ENCODE measurements at regions not wholly inside any gene's neighbourhood (a gene's known extent, or its start where the extent isn't known, plus 50 kb on each side); places are given as distances from the start of the nearest gene placed in this dataset.
A peak's percentile ranks its signal among the peaks of the same experiment; 100 is the strongest.
"Not testable (repeated sequence)": the region's sequence is repeated elsewhere in the genome, so short reads cannot be mapped to it uniquely, and the experiment has no call there.

DNA sequence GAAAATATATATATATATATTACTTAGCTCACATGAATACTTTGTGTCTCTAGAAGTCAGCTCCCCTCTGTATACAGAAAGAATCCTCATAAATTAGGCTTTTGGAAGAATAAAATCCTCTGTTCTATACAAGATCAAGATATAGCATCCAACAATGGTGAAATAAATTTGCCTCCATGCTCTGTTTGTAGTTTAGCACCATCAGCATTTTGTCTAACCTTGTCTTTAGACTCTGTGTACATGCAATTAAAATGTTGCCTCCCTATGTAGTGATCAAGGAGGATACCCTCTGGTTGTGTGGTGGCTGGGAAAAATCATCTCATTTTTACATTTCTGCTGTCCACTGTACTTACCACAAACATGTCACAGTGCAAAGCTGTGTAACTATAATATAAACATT lies 189.7 kb downstream of the C7orf25 start:
- no peak for DNase-seq (ENCODE audit: low spot score)

DNA sequence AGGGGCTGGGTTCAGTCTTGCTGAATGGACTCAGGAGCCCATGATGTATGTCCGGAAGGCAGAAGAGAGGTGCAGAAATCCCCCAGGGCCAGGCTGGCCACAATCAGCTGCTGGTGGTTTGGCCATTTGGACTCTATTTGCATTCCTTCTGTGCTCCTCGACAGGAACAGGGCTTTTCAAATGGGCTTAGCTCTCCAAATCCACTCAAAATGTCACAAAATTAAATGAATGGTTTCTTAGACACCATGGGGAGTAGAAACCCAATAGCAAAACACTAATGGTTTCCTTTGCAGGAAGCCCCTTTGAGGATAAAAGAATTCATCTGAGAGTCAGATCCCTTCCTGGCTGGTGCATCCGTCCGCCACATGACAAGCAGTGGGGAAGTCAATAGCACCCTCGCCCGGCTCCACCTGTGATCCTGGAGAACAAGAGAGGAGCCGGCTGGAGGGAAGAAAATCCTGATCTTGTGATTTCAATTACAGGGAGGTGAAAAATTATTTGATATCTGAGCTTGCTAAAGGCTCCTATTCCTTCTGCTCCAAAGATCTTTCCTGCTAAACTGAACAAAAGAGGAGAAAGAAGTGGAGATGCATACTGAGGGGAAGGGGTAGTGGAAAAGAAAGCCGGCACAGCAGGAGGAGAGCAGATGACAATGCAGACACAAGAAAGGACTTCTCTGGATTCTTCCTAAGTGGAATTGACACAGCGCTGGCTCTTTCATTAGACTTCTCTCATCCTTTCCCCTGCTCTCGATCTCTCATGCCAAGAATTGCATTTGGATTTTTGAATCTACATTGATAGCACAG lies 190.7 kb downstream of the C7orf25 start:
- no peak for DNase-seq (ENCODE audit: low spot score)

DNA sequence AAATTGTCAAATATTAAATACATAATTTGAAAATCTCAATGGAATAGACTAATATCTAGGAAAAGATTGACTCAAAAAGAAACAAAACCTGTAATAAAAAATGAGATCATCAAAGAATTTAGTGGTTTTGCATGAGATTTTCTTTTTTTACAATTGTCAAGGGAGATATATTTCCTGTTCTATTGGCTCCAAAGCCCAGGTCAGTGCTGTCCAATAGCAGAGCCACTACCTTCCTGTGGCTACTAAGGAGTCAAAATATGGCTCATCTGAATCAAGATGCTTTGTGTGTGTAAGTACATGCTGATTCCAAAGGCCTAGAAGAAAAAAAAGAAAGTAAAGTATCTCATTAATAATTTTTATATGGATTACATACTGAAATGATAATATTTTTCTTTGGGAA lies 191.9 kb downstream of the C7orf25 start:
- no peak for DNase-seq (ENCODE audit: low spot score)

DNA sequence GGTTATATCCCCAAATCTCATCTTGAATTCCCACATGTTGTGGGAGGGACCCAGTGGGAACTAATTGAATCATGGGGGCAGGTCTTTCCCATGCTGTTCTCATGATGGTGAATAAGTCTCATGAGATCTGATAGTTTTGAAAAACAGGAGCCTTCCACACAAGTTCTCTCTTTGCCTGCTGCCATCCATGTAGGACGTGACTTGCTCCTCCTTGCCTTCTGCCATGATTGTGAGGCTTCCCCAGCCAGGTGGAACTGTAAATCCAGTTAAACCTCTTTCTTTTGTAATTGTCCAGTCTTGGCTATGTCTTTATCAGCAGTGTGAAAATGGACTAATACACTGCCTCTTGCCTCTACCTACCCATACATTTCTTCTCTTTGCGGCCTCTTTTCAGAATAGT lies 193.4 kb downstream of the C7orf25 start:
- not testable (repeated sequence) for DNase-seq (ENCODE audit: low spot score)

DNA sequence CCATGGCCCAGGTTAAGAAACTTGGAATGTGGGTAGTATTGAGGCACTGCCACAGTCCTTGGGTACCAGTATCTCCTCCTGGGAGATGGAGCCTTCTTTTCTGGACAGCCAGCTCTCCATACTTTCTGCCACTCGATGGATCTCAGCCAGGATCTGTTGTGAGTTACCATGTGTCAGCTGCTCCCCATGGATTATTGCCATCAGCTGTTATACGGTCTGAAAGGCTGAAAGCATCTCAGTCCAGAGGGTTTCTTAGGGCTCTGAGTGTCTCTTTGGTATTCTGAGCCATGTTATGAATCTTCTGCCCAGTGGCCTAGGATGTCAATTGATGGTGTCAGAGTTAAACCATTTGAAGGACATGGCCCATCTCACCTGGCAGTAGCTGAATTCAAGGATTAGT lies 197.5 kb downstream of the C7orf25 start:
- DNase-seq (ENCODE audit: low spot score), result no peak

DNA sequence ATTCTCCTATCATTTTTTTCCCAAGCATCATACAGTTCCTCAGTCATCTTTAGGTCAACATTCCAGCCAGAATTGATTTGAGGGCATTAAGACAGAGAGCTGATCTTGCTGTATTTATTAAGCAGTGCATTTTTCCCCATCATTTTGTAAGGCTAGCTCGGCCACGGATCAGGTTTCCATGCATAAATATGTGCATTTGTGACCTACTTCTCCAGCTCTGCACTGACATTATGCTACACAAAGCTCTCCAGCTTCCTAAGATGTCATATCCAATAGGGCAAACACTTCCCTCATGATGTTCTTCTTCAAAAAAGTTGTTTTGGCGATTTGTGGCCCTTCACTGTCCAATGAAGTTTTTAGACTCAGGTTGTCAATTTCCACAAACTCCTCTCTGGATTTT lies 202.6 kb downstream of the C7orf25 start:
- DNase-seq (ENCODE audit: low spot score), result no peak

DNA sequence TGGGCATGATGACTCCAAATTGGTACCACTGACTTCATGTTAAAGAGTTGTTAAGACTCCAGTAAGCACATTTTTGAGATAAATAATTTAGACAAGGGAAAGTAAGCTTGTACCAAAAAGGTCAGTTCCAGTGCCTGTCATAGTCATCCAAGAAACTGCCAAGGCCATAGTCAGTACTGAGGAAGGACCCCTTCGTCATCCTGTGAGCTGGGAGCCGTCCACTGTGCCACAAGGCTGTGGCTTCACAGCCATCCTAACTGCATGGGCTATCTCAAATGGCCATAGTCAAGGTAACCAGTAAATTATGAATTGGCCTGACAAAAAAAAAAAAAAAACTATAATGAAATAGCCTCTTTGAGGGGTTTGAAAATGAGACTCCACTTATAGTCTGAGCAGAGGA lies 207.2 kb downstream of the C7orf25 start:
- no peak for DNase-seq (ENCODE audit: low spot score)

DNA sequence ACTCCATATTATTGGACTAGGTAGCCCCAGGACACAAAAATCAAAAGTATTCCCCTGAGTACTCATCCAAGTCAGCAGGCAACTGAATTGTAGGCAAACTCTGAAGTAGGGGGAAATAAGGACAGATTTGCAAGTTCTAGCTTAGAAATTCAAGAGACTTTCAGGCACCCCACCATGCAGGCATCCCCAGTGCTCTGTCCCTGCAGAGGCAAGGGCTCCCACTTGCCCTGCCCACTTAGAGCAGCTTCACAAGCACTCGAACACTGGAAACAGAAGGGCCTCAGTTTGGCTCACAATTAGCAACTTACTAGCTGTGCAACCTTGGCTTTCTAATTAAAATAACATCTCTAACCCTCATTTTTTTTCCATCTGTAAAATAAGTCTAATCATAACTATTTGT lies 209.2 kb downstream of the C7orf25 start:
- DNase-seq (ENCODE audit: low spot score), result no peak

DNA sequence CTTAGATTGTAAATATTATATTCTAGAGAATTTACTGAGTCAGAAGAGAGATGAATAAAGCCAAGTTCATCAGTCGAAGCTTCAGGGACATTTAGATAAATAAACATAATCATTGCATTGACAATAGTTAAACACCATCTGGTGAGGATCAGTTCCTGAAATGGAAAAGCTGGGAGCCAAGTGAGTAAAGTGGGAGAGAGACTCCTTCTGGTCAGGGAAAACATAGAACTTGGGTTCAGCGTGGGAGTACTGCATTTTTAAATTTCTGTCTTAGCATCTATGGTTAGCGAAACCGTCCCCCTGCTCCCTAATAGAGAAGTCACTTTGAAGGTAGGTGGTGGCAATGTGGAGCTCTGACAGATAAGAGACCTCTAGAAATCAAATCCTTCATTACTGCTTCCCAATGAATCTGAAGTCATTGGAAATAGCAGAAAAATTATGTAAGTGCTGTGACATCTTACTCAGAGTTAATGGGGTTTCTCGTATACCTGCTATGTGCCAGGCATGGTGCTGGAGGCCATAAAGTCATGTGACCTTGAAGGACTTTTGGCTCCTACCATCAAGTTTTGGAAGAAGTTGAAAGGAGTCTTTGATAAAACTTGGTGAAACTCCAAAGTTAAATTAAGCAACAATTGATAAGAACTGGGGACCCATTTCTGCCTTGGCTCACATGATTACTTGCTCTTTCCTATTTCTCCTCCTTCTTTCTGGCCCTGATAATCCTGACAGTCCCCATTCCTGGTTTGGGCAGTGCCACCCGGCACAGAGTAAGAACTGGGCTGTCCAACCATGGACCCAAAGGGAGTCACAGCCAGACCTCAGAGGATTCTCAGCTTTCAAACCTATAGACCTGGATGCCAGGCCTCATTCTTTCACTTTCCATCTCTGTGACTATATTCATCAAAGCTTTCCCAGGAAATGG lies 211.2 kb downstream of the C7orf25 start:
- no peak for DNase-seq (ENCODE audit: low spot score)

DNA sequence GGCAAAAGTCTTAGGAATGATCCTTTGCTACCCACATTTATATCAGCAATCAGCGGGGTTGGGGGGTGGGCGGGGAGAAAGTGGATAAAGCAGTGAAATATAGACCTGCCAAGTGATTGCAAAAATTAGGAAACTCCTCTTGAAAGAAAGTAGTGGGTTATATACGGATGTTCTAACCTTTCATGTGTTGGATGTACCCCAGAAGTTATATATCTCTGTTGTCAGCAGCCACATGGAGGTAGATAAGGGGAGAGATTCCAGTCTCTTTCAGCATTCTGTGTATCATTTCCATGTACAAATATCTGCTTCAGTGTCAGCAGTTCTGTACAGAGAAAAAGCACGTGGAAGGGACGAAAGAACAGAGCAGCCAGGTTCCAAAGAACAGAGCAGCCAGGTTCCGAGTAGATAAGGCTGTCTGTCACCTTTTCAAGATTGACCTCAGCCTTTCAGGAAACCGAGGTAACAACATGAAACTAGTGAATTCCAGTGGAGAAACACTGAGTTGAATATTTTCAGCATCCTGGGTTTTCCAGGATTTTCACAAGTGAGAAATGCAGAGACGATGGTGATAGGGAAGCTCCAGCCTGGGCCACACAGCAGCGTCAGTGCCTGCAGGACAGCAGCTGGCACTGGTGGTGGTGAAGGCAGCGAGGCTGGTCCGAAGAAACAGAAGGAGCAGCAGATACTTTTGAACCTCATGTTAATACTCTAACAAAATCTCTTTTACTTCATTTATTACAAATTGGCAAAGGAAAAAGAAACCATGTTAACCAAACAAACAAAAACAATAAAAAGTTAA lies 212.3 kb downstream of the C7orf25 start:
- no peak for DNase-seq (ENCODE audit: low spot score)

DNA sequence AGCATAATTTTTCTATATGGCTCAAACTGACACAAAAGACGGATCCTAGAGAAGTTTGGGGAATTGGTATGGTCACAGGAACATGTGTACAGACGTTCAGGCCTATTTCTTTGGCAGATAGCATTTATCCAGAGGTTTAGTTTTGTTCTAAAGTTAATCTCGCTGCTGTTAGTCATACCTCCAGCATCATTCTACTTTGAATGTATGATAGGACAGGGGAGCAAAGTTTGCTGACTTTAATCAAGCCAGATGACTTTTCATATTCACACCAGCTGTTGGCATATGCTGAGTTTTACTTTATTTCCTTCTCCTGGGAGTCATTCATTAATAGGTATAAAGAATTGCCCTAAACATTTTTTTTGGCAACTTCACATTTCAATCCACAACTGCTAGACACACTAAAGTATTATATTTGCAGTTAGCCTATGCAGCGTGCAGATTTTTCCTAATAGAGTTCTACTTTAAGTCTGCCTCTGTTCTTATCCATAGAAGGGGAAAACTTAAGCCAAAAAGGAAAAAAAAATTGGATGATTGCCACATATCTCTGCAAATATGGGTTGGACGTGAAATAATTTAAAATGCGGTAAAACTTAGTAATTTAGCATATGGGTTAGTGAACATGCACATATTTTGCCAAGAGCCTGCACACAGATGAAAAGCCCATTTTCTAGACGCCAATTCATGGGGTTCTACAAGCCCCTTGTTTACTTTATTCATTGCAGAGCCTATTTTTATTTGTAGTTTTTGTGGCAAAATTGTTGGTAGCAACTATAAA lies 213.1 kb downstream of the C7orf25 start:
- no peak for DNase-seq (ENCODE audit: low spot score)

DNA sequence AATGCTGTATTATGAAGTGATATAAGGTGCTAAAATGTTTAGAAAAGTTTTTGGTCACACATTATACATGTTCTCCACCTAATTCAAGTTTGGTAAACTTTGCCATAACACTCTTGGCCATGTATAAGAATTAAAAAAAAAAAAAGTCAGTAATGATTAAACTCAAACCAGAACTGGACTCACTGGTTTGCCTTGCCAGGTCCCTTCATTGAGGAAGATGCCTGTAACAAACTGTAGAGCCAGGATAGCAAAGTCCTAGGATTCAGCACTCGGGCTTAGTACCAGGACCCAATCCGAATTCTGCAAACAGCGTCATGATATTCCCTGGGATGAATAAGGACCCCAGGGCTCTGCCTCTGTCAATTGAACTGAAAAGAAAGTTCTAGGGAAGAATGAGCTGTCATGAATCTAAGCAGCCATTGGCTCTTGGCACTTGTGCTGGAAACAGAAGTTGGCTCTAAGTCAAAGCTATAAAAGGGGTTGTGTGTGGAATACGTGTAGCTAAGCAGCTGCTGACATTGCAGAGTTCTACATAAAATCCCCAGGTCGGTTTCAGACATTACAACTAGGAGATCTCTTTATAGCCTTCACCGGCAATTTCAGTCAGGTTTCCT lies 216.9 kb downstream of the C7orf25 start:
- no peak for DNase-seq (ENCODE audit: low spot score)

DNA sequence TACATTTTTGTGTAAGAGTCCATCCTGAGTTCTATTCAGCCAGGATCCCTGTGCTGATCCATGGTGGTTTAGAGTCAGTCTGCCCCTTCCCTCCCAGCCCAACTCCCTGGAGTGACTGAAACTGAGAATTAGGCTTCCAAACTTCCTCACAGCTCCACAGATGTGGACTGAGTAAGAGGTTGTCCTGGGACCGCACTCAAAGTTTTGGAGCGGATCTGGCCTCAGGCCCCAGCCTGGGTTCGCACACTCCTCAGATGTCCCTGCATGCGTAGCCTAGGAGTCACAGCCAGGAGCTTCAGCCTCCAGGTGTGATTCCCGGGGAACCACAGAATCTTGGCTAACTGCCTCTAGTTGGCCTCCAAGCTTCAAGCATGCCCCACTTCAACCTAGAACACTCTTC lies 218.1 kb downstream of the C7orf25 start:
- DNase-seq (ENCODE audit: low spot score), result no peak

DNA sequence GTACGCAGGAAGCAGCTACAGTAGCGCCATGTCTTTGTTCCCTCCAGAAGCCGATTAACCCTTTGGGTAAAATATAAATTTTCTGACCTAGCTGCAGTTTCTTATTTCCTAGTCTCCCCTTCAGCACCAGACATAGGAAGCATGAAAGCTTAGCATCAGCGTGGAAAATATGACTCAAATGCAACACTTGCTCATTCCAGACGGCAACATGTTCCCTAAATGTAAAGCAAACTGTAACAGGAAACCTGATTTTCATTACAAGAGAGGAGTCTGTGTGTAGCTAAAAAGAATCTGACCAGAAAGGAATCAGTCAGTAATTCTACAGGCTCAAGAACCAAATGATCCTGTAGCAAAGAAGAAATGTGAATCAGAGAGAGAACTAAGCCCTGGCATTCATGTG lies 219.2 kb downstream of the C7orf25 start:
- no peak for DNase-seq (ENCODE audit: low spot score)

DNA sequence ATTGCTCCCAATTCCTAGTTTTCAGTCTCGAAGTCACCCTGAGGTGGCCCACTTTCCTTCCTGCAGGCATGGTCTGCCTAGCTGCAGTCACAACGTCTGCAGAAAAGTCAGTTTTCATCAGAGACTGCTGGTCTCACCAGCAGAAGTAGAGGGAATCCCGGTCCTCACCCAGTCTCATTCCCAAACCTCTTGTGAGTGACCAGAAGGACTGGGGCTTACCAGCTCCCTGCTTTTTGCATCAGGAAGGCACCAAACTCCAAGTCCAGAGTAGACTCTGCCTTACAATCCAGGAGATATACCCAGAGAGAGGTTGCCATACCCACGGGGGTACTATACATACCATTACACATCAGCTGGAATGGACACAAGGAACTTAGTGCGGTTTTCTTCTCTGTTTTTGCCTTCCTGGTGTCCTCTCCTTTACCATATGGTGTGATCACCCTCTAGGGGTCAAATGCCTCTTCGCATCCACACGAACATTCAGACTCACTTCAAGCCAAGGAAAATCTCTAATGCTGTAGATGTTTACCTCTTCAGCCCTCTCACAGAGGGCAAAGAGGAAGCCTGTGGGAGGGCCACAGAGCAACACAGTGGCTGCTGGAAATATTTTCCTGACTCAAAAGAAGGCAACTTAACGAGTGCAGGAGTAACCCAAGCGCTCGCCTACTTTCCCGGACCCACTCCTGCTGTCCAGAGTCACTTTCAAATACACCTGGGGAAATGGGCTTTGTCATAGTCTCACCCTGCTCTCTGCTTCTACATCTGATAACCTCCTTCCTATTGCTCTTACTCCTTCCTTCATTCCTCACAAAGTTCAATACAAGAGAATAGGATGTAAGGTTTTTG lies 220.9 kb downstream of the C7orf25 start:
- peak; percentile 34 for DNase-seq (ENCODE audit: low spot score)

DNA sequence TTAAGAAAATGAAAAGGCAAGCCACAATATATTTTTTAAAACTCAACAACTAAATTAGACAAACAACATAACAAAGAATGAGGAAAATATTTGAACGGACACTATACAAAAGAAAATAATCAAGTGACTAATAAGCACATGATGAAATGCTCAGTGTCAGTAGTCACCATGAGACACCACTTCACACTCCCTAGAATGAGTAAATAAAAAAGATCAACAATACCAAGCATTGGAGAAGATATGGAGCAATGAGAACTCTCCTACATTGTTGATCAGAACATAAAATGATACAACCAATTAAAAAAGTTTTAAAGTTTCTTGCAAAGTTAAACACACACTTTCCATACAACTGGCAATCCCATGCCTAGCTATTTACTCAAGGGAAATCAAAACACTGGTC lies 222.2 kb downstream of the C7orf25 start:
- no peak for DNase-seq (ENCODE audit: low spot score)

DNA sequence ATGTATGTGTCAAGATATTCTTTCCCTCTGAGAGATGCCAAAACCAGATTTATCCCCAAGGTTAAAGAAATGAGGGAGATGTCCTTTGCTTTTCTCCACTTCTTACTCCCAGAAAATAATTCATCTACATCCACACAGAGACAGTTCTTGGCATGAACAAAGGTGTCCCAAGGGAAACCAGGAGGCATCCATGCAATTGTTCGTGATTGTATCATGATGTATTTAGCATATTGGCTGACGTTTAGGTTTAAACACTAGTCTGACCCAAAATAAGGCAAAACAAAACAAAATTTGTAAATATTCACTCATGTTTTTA lies 223.9 kb downstream of the C7orf25 start:
- DNase-seq (ENCODE audit: low spot score), result no peak

DNA sequence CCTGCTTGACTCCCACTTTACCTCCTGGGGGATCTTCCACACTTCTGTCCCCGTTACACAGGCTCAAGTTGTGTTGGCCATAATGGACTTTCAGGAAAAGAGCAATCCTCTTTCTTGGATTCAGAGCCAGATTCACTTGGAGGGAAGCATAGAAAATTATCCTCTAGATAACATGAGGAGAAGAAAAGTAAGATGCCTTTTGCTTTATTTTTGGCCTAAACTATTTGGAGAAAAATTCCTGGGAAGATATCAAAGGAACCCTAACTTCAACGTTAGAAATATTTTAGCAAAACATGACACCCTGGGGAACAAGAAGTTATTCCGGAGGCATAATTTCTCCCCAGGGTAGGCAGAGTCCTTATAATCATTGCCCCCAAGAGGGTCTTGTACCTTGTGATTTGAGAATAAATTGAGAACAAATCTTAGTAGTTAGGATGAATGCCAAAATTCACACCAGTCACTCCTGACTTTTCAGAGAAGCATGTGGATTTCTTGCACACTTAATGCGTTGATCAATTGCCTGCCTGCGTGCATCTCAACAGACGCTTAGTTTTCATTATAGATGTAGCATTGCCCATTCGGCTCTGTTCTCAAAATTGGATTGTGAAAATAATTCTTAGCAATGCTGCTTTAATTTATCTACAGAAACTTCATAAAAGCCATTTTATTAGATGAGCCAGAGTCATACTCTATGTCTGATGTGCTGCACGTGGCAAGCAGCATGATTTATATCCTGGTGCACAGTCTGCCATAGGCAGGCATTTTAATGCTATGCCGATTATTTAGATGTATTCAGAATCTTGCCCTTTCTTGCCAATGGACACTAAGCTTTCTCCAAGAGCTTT lies 224.4 kb downstream of the C7orf25 start:
- DNase-seq (ENCODE audit: low spot score), result no peak

DNA sequence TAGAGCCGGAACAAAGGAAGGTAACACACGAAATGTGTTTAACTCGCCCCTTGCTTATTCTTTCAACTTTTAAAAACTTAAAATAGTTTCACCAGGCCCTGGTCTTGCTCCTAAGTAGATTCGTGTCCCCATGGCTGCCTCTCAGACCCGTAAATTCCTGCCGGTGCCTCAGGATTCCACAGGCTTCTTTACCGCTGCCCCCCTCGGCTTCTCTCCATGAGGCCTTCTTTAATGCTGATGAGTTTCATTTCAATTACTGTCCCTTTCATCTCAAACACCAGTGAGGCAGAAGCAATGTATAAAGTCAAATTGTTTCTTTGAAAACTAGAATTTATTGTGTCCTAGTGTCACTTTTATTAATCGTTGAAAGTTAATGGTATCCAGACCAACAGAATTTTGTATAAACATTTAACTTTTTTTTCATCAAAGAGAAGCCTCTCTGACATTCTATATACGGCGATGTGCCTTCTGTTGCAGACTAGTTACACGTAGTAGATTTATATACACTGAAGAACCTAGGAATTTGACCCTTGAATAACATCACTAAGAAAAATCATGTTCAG lies 225.2 kb downstream of the C7orf25 start:
- DNase-seq (ENCODE audit: low spot score), result no peak

All from SK-N-DZ (cell line).